Nephron progenitor cell (in vitro differentiated cells): ENCODE measurements at regions not wholly inside any gene's neighbourhood (a gene's known extent, or its start where the extent isn't known, plus 50 kb on each side); places are given as distances from the start of the nearest gene placed in this dataset.

Experiments
- DNase-seq: peaks from one replicate; pipeline ENCODE4 v3.0.0; 2021
- H3K27ac Mint-ChIP-seq: 2 replicates; pipeline ENCODE4 v1.8.0; 2021; ENCODE audit warnings: mild to moderate bottlenecking, moderate library complexity, mixed read lengths
- H3K27me3 Mint-ChIP-seq: 2 replicates; pipeline ENCODE4 v1.8.0; 2021; ENCODE audit warnings: mild to moderate bottlenecking, low read depth, mixed read lengths; ENCODE audit not compliant: poor library complexity
- H3K36me3 Mint-ChIP-seq: 2 replicates; pipeline ENCODE4 v1.8.0; 2021; ENCODE audit warnings: low read depth, mixed read lengths
- H3K4me1 Mint-ChIP-seq: 2 replicates; pipeline ENCODE4 v1.8.0; 2021; ENCODE audit warnings: mixed read lengths
- H3K4me3 Mint-ChIP-seq: 2 replicates; pipeline ENCODE4 v1.8.0; 2021; ENCODE audit warnings: mild to moderate bottlenecking, moderate library complexity, mixed read lengths
- H3K9me3 Mint-ChIP-seq: 2 replicates; pipeline ENCODE4 v1.8.0; 2021; ENCODE audit warnings: mild to moderate bottlenecking, moderate library complexity, mixed read lengths
- CTCF ChIP-seq: fragments of 200-600 bp; sonication (generic); IDR thresholded peaks from 2 replicates; pipeline ENCODE4 v1.5.0; 2021; ENCODE audit warnings: antibody characterized with exemption

DNA sequence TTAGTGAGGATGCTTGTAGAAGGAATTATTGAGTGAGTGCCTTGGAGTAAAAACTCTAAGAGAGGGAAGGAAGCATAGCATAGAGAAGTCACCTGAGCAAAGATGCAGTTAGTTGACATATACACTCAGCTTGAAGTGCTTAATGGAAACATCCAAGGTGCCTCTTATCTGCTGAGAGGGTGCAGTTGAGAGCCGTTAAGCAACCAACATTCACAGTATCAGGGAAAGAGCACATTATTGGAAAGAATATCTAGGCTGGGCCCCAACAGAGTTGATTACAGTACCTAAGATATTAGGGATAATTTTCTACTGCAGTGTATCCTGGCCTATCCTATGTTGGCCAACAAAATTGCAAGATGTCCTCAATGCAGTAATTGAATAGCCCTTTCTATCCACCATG, 302.0 kb downstream of the ETV1 start:
- DNase-seq, result no peak
- TF ChIP-seq CTCF, result no peak
- H3K27ac Mint-ChIP-seq, result no peak overlapping the region
- H3K4me3 Mint-ChIP-seq, result no peak overlapping the region
- no peaks in the 10 kb centered on the region for H3K9me3 Mint-ChIP-seq
- no peaks in the 10 kb centered on the region for H3K36me3 Mint-ChIP-seq
- H3K4me1 Mint-ChIP-seq, result peaks cover 5% of the 10 kb centered on the region
- H3K27me3 Mint-ChIP-seq, result no peaks in the 10 kb centered on the region

GRCh38 chr7:13692548-13692947, 296.9 kb downstream of the ETV1 start:
- DNase-seq, result no peak

GRCh38 chr7:13702251-13702650, 287.2 kb downstream of the ETV1 start:
- Mint-ChIP-seq H3K27me3 (no peaks in the 10 kb centered on the region), H3K36me3 (no peaks in the 10 kb centered on the region), H3K27ac (no peak overlapping the region), H3K4me3 (no peak overlapping the region), H3K4me1 (no peaks in the 10 kb centered on the region), H3K9me3 (peaks cover 4% of the 10 kb centered on the region)
- no peak for DNase-seq
- no peak for TF ChIP-seq CTCF

More at GRCh38 chr7:13692548-13692947, 296.9 kb downstream of the ETV1 start:
- H3K4me3 Mint-ChIP-seq, result no peak overlapping the region
- no peak for TF ChIP-seq CTCF
- H3K9me3 Mint-ChIP-seq, result no peaks in the 10 kb centered on the region
- H3K4me1 Mint-ChIP-seq, result peaks cover 5% of the 10 kb centered on the region
- no peaks in the 10 kb centered on the region for H3K27me3 Mint-ChIP-seq
- H3K27ac Mint-ChIP-seq, result no peak overlapping the region
- no peaks in the 10 kb centered on the region for H3K36me3 Mint-ChIP-seq

- H3K4me3 Mint-ChIP-seq, result no peak overlapping the region
- H3K4me1 Mint-ChIP-seq, result no peaks in the 10 kb centered on the region
- no peaks in the 10 kb centered on the region for H3K27me3 Mint-ChIP-seq
- no peak for DNase-seq
- no peak for TF ChIP-seq CTCF
- peaks cover 4% of the 10 kb centered on the region for H3K9me3 Mint-ChIP-seq
- H3K27ac Mint-ChIP-seq, result no peak overlapping the region
- H3K36me3 Mint-ChIP-seq, result no peaks in the 10 kb centered on the region
These were observed 280.8 kb downstream of the ETV1 start for GRCh38 chr7:13708670-13709069.

- Mint-ChIP-seq H3K4me1 (no peaks in the 10 kb centered on the region), H3K4me3 (no peak overlapping the region), H3K27me3 (no peaks in the 10 kb centered on the region), H3K9me3 (peaks cover 12% of the 10 kb centered on the region), H3K27ac (no peak overlapping the region), H3K36me3 (no peaks in the 10 kb centered on the region)
- DNase-seq, result no peak
- TF ChIP-seq CTCF, result no peak
These were observed 276.4 kb downstream of the ETV1 start for GRCh38 chr7:13713092-13713491.

DNA sequence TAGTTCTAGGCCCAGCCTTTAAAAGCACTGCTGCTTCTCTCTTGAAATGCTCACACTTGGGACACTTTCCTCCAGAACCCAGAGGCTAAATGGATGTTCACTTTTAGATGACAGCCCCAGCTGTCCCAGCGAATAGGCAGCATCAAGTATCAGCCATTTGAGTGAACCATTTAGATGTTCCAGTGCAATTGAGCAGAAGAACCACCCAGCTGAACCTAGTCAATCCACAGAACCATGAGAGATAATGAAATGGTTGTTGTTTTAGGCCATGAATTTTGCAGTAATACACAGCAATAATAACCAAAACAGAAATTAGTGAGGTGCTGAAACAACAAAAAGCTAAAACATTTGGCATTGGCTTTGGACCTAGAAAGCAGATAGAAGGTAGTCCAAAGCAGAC, 273.9 kb downstream of the ETV1 start:
- DNase-seq, result no peak
- H3K27ac Mint-ChIP-seq, result no peak overlapping the region
- H3K36me3 Mint-ChIP-seq, result no peaks in the 10 kb centered on the region
- H3K27me3 Mint-ChIP-seq, result no peaks in the 10 kb centered on the region
- no peak overlapping the region for H3K4me3 Mint-ChIP-seq
- TF ChIP-seq CTCF, result no peak
- H3K4me1 Mint-ChIP-seq, result no peaks in the 10 kb centered on the region
- H3K9me3 Mint-ChIP-seq, result peaks cover 12% of the 10 kb centered on the region
